H54 (cell line): ENCODE measurements at regions not wholly inside any gene's neighbourhood (a gene's known extent, or its start where the extent isn't known, plus 50 kb on each side); places are given as distances from the start of the nearest gene placed in this dataset.

Source experiments
- DNase-seq: peaks from one replicate; pipeline ENCODE4 v3.0.0; 2011; ENCODE audit warnings: low spot score, mixed read lengths; ENCODE audit not compliant: insufficient read length
- FAIRE-seq: peaks from 3 replicates; lab custom pipeline; 2011; peaks lifted over from hg19 to GRCh38; lab: Jason Lieb, UNC
- POLR2A ChIP-seq: IDR thresholded peaks from 2 replicates; pipeline ENCODE4 v1.6.1; 2011; ENCODE audit warnings: low read depth, mild to moderate bottlenecking, low read length

- peak; percentile 83 for FAIRE-seq
- no peak for DNase-seq
- TF ChIP-seq POLR2A: no peak
These were observed 381.8 kb downstream of the MTX2 start for GRCh38 chr2:176650838-176651555.

- DNase-seq: no peak
- peak; percentile 93 for FAIRE-seq
- no peak for TF ChIP-seq POLR2A
These were observed 383.3 kb downstream of the MTX2 start for GRCh38 chr2:176652300-176653182.

- FAIRE-seq (peak; percentile 73), DNase-seq (no peak)
- no peak for TF ChIP-seq POLR2A
These were observed 384.5 kb downstream of the MTX2 start for GRCh38 chr2:176653479-176654443.

- no peak for DNase-seq
- no peak for TF ChIP-seq POLR2A
- no peak for FAIRE-seq
These were observed 387.0 kb downstream of the MTX2 start for GRCh38 chr2:176656038-176656775.

GRCh38 chr2:176656776-176657140 is 387.5 kb downstream of the MTX2 start:
- no peak for TF ChIP-seq POLR2A
- FAIRE-seq (no peak), DNase-seq (no peak)

GRCh38 chr2:176657393-176657792 is 388.2 kb downstream of the MTX2 start:
- no peak for TF ChIP-seq POLR2A

GRCh38 chr2:176658708-176659107 is 389.5 kb downstream of the MTX2 start:
- TF ChIP-seq POLR2A: no peak
- no peak for FAIRE-seq
- no peak for DNase-seq

More at GRCh38 chr2:176657393-176657792, 388.2 kb downstream of the MTX2 start:
- no peak for DNase-seq
- FAIRE-seq: no peak

GRCh38 chr2:176662753-176663152 is 393.5 kb downstream of the MTX2 start:
- no peak for TF ChIP-seq POLR2A
- DNase-seq: no peak
- FAIRE-seq: no peak

- TF ChIP-seq POLR2A: no peak
- FAIRE-seq: no peak
These were observed 395.2 kb downstream of the MTX2 start for GRCh38 chr2:176664478-176664877.

GRCh38 chr2:176665086-176665485 is 395.8 kb downstream of the MTX2 start:
- no peak for TF ChIP-seq POLR2A
- DNase-seq (no peak), FAIRE-seq (no peak)

More at GRCh38 chr2:176664478-176664877, 395.2 kb downstream of the MTX2 start:
- no peak for DNase-seq

- FAIRE-seq (no peak), DNase-seq (no peak)
- no peak for TF ChIP-seq POLR2A
These were observed 399.7 kb downstream of the MTX2 start for GRCh38 chr2:176668912-176669311.

GRCh38 chr2:176669398-176670174 is 400.3 kb downstream of the MTX2 start:
- DNase-seq (no peak), FAIRE-seq (peak; percentile 15)
- TF ChIP-seq POLR2A: no peak
